GM12878 (cell line): ENCODE measurements at regions not wholly inside any gene's neighbourhood (a gene's known extent, or its start where the extent isn't known, plus 50 kb on each side); places are given as distances from the start of the nearest gene placed in this dataset.

Experiments used
- ATAC-seq: fragments of 200-7000 bp; cut with Tn5 transposase; 3 replicates; pipeline ENCODE4 v1.9.1; 2020; ENCODE audit warnings: mild to moderate bottlenecking, moderate library complexity
- BruUV-seq: library from RNA; stranded (reverse); fragments of 400-500 nt; replicated peaks from 2 replicates; lab custom pipeline; 2021; lab: Mats Ljungman, UMichigan
- CTCF ChIA-PET: fragments of 300-600 bp; sonication (Branson Sonifier 250); formaldehyde crosslinking; extraction: SDS; loops from one replicate; lab custom pipeline; 2021; ENCODE audit warnings: inconsistent platforms; lab: Yijun Ruan, JAX
- POLR2A ChIA-PET: fragments of 350-600 bp; formaldehyde crosslinking; extraction: SDS; loops from one replicate; lab custom pipeline; 2021; ENCODE audit warnings: inconsistent platforms; lab: Charles Lee
- RAD21 ChIA-PET: fragments of 300-600 bp; sonication (Branson Sonifier 250); formaldehyde crosslinking; loops from one replicate; lab custom pipeline; 2023; ENCODE audit warnings: antibody characterized with exemption; ENCODE audit not compliant: unreplicated experiment; lab: Charles Lee
- SMC1A ChIA-PET: fragments of 300-600 bp; sonication (Branson Sonifier 250); formaldehyde crosslinking; loops from one replicate; lab custom pipeline; 2023; ENCODE audit not compliant: unreplicated experiment, uncharacterized antibody; lab: Charles Lee
- DNase-seq: peaks from one replicate; pipeline ENCODE4 v3.0.0-alpha.2; 2011; ENCODE audit warnings: low read depth, low spot score
- FAIRE-seq: peaks from 3 replicates; lab custom pipeline; 2011; peaks lifted over from hg19 to GRCh38; lab: Jason Lieb, UNC
- H2AFZ ChIP-seq: 2 replicates; pipeline ENCODE4 v1.6.0; 2011; ENCODE audit warnings: low read depth, low read length, control low read depth; ENCODE audit not compliant: control insufficient read depth
- H3K27ac ChIP-seq: 2 replicates; pipeline ENCODE4 v1.5.1; 2011; ENCODE audit warnings: control low read depth; ENCODE audit not compliant: control insufficient read depth, insufficient read depth
- H3K27me3 ChIP-seq, 2 experiments: replicated peaks in 1 of 2; 2 replicates each; pipeline versions ENCODE4 v1.6.0 to v1.6.1; 2011; ENCODE audit warnings: low read length in 1 of 2; ENCODE audit not compliant: control insufficient read depth in 2 of 2, insufficient read depth in 2 of 2
- H3K36me3 ChIP-seq, 2 experiments: 2 replicates each; pipeline ENCODE4 v1.5.1; 2011; ENCODE audit warnings: low read length in 1 of 2; ENCODE audit not compliant: control insufficient read depth in 2 of 2, insufficient read depth in 2 of 2
- H3K4me1 ChIP-seq: 2 replicates; pipeline ENCODE4 v1.6.1; 2011; ENCODE audit warnings: mild to moderate bottlenecking, low read length, moderate library complexity, mixed read lengths; ENCODE audit not compliant: control insufficient read depth, insufficient read depth
- H3K4me2 ChIP-seq: 2 replicates; pipeline ENCODE4 v1.6.0; 2011; ENCODE audit warnings: control low read depth; ENCODE audit not compliant: control insufficient read depth, insufficient read depth
- H3K4me3 ChIP-seq: fragments of 200-600 bp; sonication (generic); 2 replicates; pipeline ENCODE4 v1.5.1; 2016
- H3K79me2 ChIP-seq: 2 replicates; pipeline ENCODE4 v1.6.0; 2011; ENCODE audit warnings: low read length; ENCODE audit not compliant: control insufficient read depth, insufficient read depth
- H3K9ac ChIP-seq: 2 replicates; pipeline ENCODE4 v1.8.0; 2011; ENCODE audit warnings: low read length, control low read depth, mixed read lengths; ENCODE audit not compliant: control insufficient read depth, insufficient read depth
- H3K9me3 ChIP-seq: replicated peaks from 3 replicates; pipeline ENCODE4 v1.5.1; 2011; ENCODE audit warnings: mild to moderate bottlenecking, low read length; ENCODE audit not compliant: control insufficient read depth, insufficient read depth
- H4K20me1 ChIP-seq: 2 replicates; pipeline ENCODE4 v1.6.0; 2011; ENCODE audit not compliant: control insufficient read depth, insufficient read depth
- BHLHE40 ChIP-seq, 2 experiments: fragments of 450-650 bp in 1 of 2; IDR thresholded peaks; 2 replicates each; pipeline ENCODE4 v1.6.1; 2011 to 2017; ENCODE audit warnings: low read depth in 2 of 2, borderline replicate concordance in 1 of 2, improper control_type of control experiment in 1 of 2, low read length in 1 of 2, mild to moderate bottlenecking in 1 of 2
- CHD1 ChIP-seq: IDR thresholded peaks from 2 replicates; pipeline ENCODE4 v1.6.1; 2012; ENCODE audit warnings: low read depth, low read length, improper control_type of control experiment
- GATAD2B ChIP-seq: fragments of 450-650 bp; conservative IDR thresholded peaks from 2 replicates; pipeline ENCODE4 v1.6.1; 2017; ENCODE audit warnings: low read depth, mild to moderate bottlenecking, moderate library complexity
- HCFC1 ChIP-seq: fragments of 150-350 bp; IDR thresholded peaks from 2 replicates; pipeline ENCODE4 v1.6.1; 2014; ENCODE audit warnings: low read length
- IKZF1 ChIP-seq: fragments of 450-650 bp; conservative IDR thresholded peaks from 2 replicates; pipeline ENCODE4 v1.6.1; 2017; ENCODE audit warnings: antibody characterized with exemption, mild to moderate bottlenecking
- MEF2A ChIP-seq: IDR thresholded peaks from 2 replicates; pipeline ENCODE4 v1.6.1; 2011; ENCODE audit warnings: low read depth, mild to moderate bottlenecking, low read length, moderate library complexity; ENCODE audit not compliant: insufficient read depth
- MXI1 ChIP-seq: fragments of 150-350 bp; IDR thresholded peaks from 2 replicates; pipeline ENCODE4 v1.6.1; 2011; ENCODE audit warnings: low read depth, mild to moderate bottlenecking, inconsistent platforms, low read length, improper control_type of control experiment
- NFIC ChIP-seq: IDR thresholded peaks from 2 replicates; pipeline ENCODE4 v1.6.1; 2012; ENCODE audit warnings: low read depth, mild to moderate bottlenecking, inconsistent platforms, low read length, moderate library complexity
- NR2C1 ChIP-seq: fragments of 450-650 bp; IDR thresholded peaks from 2 replicates; pipeline ENCODE4 v1.6.1; 2017; ENCODE audit warnings: antibody characterized with exemption, mild to moderate bottlenecking, moderate library complexity
- NR2F1 ChIP-seq: fragments of 450-650 bp; conservative IDR thresholded peaks from 2 replicates; pipeline ENCODE4 v1.6.1; 2017; ENCODE audit warnings: mild to moderate bottlenecking
- POLR2A ChIP-seq: IDR thresholded peaks from 2 replicates; pipeline ENCODE4 v1.6.1; 2011; ENCODE audit warnings: low read depth, mild to moderate bottlenecking, low read length
- RAD21 ChIP-seq: IDR thresholded peaks from 2 replicates; pipeline ENCODE4 v1.6.1; 2011; ENCODE audit warnings: mild to moderate bottlenecking, low read depth, low read length, moderate library complexity; ENCODE audit not compliant: insufficient read depth
- RUNX3 ChIP-seq: IDR thresholded peaks from 2 replicates; pipeline ENCODE4 v1.6.1; 2012; ENCODE audit warnings: low read length, inconsistent platforms
- SIN3A ChIP-seq: IDR thresholded peaks from 2 replicates; pipeline ENCODE4 v1.6.1; 2012; ENCODE audit warnings: low read depth, low read length, improper control_type of control experiment
- SPI1 ChIP-seq: IDR thresholded peaks from 2 replicates; pipeline ENCODE4 v1.6.1; 2011; ENCODE audit warnings: low read depth, mild to moderate bottlenecking, low read length, moderate library complexity, borderline replicate concordance; ENCODE audit not compliant: insufficient read depth
- WGBS: methylation state at CpG from one replicate; pipeline ENCODE4 v1.1.6; 2016; ENCODE audit warnings: low lambda C conversion rate; ENCODE audit not compliant: insufficient replicate concordance, insufficient coverage; ENCODE audit errors: missing lambda C conversion rate; 5-methylcytosine and 5-hydroxymethylcytosine counted together
- in situ Hi-C: fragments of 300-500 bp; cut with MboI; formaldehyde crosslinking; loops from 9 replicates; pipeline ENCODE4 v1.14.3; 2018; ENCODE audit warnings: mixed read lengths
- intact Hi-C: fragments of 100-400 bp; cut with micrococcal nuclease; formaldehyde crosslinking; loops from one replicate; pipeline ENCODE4 v1.14.2; 2022; ENCODE audit not compliant: unreplicated experiment
- TF ChIP-seq, protein P1 (sequence below): fragments of 450-650 bp; IDR thresholded peaks from 2 replicates; pipeline ENCODE4 v1.6.1; 2016; ENCODE audit warnings: mild to moderate bottlenecking
- TF ChIP-seq, protein P2 (sequence below): fragments of 450-650 bp; IDR thresholded peaks from 2 replicates; pipeline ENCODE4 v1.6.1; 2017; ENCODE audit warnings: mild to moderate bottlenecking

DNA sequence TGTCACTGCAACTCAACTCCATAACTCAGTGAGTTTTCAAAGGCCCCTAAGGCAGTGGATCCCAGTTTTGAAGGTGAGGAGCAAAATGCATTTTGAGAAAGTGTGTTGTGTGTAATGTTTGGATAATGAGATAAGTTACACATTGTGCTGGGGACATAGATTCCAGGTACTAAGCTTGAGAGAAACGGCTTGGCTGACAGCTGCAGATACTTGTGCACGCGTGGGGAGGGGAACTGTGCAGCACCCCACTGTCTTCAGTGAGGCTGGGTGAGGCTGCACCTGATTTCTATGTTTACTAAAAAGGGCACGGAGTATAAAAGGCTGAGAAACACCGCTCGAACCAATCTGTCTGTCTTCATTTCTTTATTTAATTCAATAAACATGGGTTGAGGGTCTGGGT lies 254.0 kb upstream of the COPS8 start:
- no peaks in the 10 kb centered on the region for H3K79me2 ChIP-seq
- no peaks in the 10 kb centered on the region for H4K20me1 ChIP-seq
- WGBS, result 15% methylated on average over 6 of the region's 6 CpGs
- SMC1A ChIA-PET, result no interaction called here
- in situ Hi-C loops (no loop called here), intact Hi-C loops (no loop called here)
- no peak overlapping the region for H3K4me3 ChIP-seq
- H3K27ac ChIP-seq, result no peak overlapping the region
- no peak for DNase-seq
- H3K4me1 ChIP-seq, result no peaks in the 10 kb centered on the region
- no peaks in the 10 kb centered on the region for H3K36me3 ChIP-seq
- no peak overlapping the region for H2AFZ ChIP-seq
- POLR2A ChIA-PET, result no interaction called here
- H3K9ac ChIP-seq, result no peak overlapping the region
- TF ChIP-seq BHLHE40 (IDR thresholded peaks at IDR 0.05; ENCODE audit: borderline replicate concordance in 1 of 2, low read depth in 2 of 2, low read length in 1 of 2), result no peak
- TF ChIP-seq, protein P1, sequence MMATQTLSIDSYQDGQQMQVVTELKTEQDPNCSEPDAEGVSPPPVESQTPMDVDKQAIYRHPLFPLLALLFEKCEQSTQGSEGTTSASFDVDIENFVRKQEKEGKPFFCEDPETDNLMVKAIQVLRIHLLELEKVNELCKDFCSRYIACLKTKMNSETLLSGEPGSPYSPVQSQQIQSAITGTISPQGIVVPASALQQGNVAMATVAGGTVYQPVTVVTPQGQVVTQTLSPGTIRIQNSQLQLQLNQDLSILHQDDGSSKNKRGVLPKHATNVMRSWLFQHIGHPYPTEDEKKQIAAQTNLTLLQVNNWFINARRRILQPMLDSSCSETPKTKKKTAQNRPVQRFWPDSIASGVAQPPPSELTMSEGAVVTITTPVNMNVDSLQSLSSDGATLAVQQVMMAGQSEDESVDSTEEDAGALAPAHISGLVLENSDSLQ, result no peak
- TF ChIP-seq CHD1, result no peak
- TF ChIP-seq MEF2A, result no peak
- TF ChIP-seq NR2F1, result no peak
- TF ChIP-seq SIN3A, result no peak
- TF ChIP-seq NR2C1, result no peak
- no peak for TF ChIP-seq POLR2A
- TF ChIP-seq HCFC1, result no peak
- TF ChIP-seq, protein P2, sequence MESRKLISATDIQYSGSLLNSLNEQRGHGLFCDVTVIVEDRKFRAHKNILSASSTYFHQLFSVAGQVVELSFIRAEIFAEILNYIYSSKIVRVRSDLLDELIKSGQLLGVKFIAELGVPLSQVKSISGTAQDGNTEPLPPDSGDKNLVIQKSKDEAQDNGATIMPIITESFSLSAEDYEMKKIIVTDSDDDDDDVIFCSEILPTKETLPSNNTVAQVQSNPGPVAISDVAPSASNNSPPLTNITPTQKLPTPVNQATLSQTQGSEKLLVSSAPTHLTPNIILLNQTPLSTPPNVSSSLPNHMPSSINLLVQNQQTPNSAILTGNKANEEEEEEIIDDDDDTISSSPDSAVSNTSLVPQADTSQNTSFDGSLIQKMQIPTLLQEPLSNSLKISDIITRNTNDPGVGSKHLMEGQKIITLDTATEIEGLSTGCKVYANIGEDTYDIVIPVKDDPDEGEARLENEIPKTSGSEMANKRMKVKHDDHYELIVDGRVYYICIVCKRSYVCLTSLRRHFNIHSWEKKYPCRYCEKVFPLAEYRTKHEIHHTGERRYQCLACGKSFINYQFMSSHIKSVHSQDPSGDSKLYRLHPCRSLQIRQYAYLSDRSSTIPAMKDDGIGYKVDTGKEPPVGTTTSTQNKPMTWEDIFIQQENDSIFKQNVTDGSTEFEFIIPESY, result no peak
- no peak for TF ChIP-seq GATAD2B
- TF ChIP-seq RUNX3, result no peak
- TF ChIP-seq IKZF1, result no peak
- TF ChIP-seq NFIC, result no peak
- no peak for TF ChIP-seq MXI1
- no peak for TF ChIP-seq SPI1
- no peak for TF ChIP-seq RAD21
- ATAC-seq, result no peak
- CTCF ChIA-PET, result no interaction called here
- BruUV-seq, result no TSS peak
- H3K4me2 ChIP-seq, result no peak overlapping the region
- RAD21 ChIA-PET, result no interaction called here
- H3K9me3 ChIP-seq, result no peaks in the 10 kb centered on the region; the same call in 2 of the 3 replicates
- FAIRE-seq, result no peak
- no peaks in the 10 kb centered on the region; a peak in 1 of 4 replicates for H3K27me3 ChIP-seq
